ENCODE measurements at regions not wholly inside any gene's neighbourhood (a gene's known extent, or its start where the extent isn't known, plus 50 kb on each side); places are given as distances from the start of the nearest gene placed in this dataset.

GRCh38 chr5:45800331-45800730 is 104.2 kb upstream of the HCN1 start:
- H3K79me2 ChIP-seq (ENCODE audit: insufficient read depth, low read depth): no peaks in the 10 kb centered on the region
- H3K27ac ChIP-seq: no peak overlapping the region
- H3K36me3 ChIP-seq (ENCODE audit: insufficient read depth): no peaks in the 10 kb centered on the region
- no peak overlapping the region for H3K4me3 ChIP-seq (IDR thresholded peaks at IDR 0.05; ENCODE audit: insufficient read depth, low read depth, low read length)
- H2AFZ ChIP-seq (ENCODE audit: low read depth): no peak overlapping the region
- no peaks in the 10 kb centered on the region for H3K27me3 ChIP-seq (ENCODE audit: insufficient read depth, low read depth)
- no peak overlapping the region for H3K9ac ChIP-seq
- H3K4me2 ChIP-seq: no peak overlapping the region
- peaks cover 17% of the 10 kb centered on the region for H3K4me1 ChIP-seq (ENCODE audit: low read depth, poor library complexity, severe bottlenecking)
- TF ChIP-seq CTCF (conservative IDR thresholded peaks at IDR 0.05; ENCODE audit: low read depth, low read length): no peak
- no peaks in the 10 kb centered on the region for H4K20me1 ChIP-seq (ENCODE audit: insufficient read depth)

GRCh38 chr5:45799388-45799787 is 103.2 kb upstream of the HCN1 start:
- Histone ChIP-seq H3K27ac (no peak overlapping the region), H3K4me2 (no peak overlapping the region), H4K20me1 (ENCODE audit: insufficient read depth) (no peaks in the 10 kb centered on the region), H3K9ac (no peak overlapping the region), H2AFZ (ENCODE audit: low read depth) (no peak overlapping the region), H3K79me2 (ENCODE audit: insufficient read depth, low read depth) (no peaks in the 10 kb centered on the region), H3K27me3 (ENCODE audit: insufficient read depth, low read depth) (no peaks in the 10 kb centered on the region), H3K36me3 (ENCODE audit: insufficient read depth) (no peaks in the 10 kb centered on the region), H3K4me1 (ENCODE audit: low read depth, poor library complexity, severe bottlenecking) (peaks cover 26% of the 10 kb centered on the region), H3K4me3 (IDR thresholded peaks at IDR 0.05; ENCODE audit: insufficient read depth, low read depth, low read length) (no peak overlapping the region)
- TF ChIP-seq CTCF (conservative IDR thresholded peaks at IDR 0.05; ENCODE audit: low read depth, low read length): no peak

- Histone ChIP-seq H3K4me2 (no peak overlapping the region), H3K9ac (no peak overlapping the region), H4K20me1 (ENCODE audit: insufficient read depth) (no peaks in the 10 kb centered on the region), H3K79me2 (ENCODE audit: insufficient read depth, low read depth) (no peaks in the 10 kb centered on the region), H3K27ac (no peak overlapping the region), H2AFZ (ENCODE audit: low read depth) (no peak overlapping the region), H3K27me3 (ENCODE audit: insufficient read depth, low read depth) (no peaks in the 10 kb centered on the region), H3K4me3 (IDR thresholded peaks at IDR 0.05; ENCODE audit: insufficient read depth, low read depth, low read length) (no peak overlapping the region), H3K4me1 (ENCODE audit: low read depth, poor library complexity, severe bottlenecking) (peaks cover 46% of the 10 kb centered on the region), H3K36me3 (ENCODE audit: insufficient read depth) (no peaks in the 10 kb centered on the region)
- TF ChIP-seq CTCF (conservative IDR thresholded peaks at IDR 0.05; ENCODE audit: low read depth, low read length): peak; percentile 77
Measured at GRCh38 chr5:45796959-45797553, 100.9 kb upstream of the HCN1 start.

- TF ChIP-seq CTCF (conservative IDR thresholded peaks at IDR 0.05; ENCODE audit: low read depth, low read length): no peak; the same call in 1 of the 2 replicates
- Histone ChIP-seq H3K36me3 (ENCODE audit: insufficient read depth) (no peaks in the 10 kb centered on the region), H3K27ac (peak overlapping the region; percentile 99), H3K9ac (peak overlapping the region; percentile 94), H3K79me2 (ENCODE audit: insufficient read depth, low read depth) (no peaks in the 10 kb centered on the region), H4K20me1 (ENCODE audit: insufficient read depth) (no peaks in the 10 kb centered on the region), H2AFZ (ENCODE audit: low read depth) (peak overlapping the region; percentile 40; the same call in 1 of the 2 replicates), H3K4me3 (IDR thresholded peaks at IDR 0.05; ENCODE audit: insufficient read depth, low read depth, low read length) (no peak overlapping the region), H3K4me1 (ENCODE audit: low read depth, poor library complexity, severe bottlenecking) (peaks cover 49% of the 10 kb centered on the region), H3K4me2 (peak overlapping the region; percentile 62), H3K27me3 (ENCODE audit: insufficient read depth, low read depth) (no peaks in the 10 kb centered on the region)
Measured at GRCh38 chr5:45795458-45795857, 99.3 kb upstream of the HCN1 start.

All from KMS-11 (cell line).